SJSA1 (cell line): ENCODE measurements at regions not wholly inside any gene's neighbourhood (a gene's known extent, or its start where the extent isn't known, plus 50 kb on each side); places are given as distances from the start of the nearest gene placed in this dataset.
"Not testable (repeated sequence)": the region's sequence is repeated elsewhere in the genome, so short reads cannot be mapped to it uniquely, and the experiment has no call there.

Source experiments
- DNase-seq, 2 experiments: peaks; one replicate each; pipeline ENCODE4 v3.0.0-alpha.2; 2015 to 2020; ENCODE audit warnings: low spot score in 2 of 2, low read depth in 1 of 2
- H3K27ac ChIP-seq: fragments of 250-450 bp; sonication (Bioruptor Pico); 2 replicates; pipeline ENCODE4 v1.5.1; 2020; ENCODE audit warnings: mild to moderate bottlenecking, moderate library complexity
- H3K27me3 ChIP-seq: fragments of 250-450 bp; sonication (Bioruptor Pico); replicated peaks from 2 replicates; pipeline ENCODE4 v1.5.1; 2020; ENCODE audit warnings: mild to moderate bottlenecking, moderate library complexity
- H3K36me3 ChIP-seq: fragments of 250-450 bp; sonication (Bioruptor Pico); 2 replicates; pipeline ENCODE4 v1.5.1; 2020; ENCODE audit warnings: mild to moderate bottlenecking
- H3K4me1 ChIP-seq: fragments of 250-450 bp; sonication (Bioruptor Pico); replicated peaks from 2 replicates; pipeline ENCODE4 v1.6.1; 2021; ENCODE audit warnings: mild to moderate bottlenecking
- H3K4me3 ChIP-seq: fragments of 250-450 bp; sonication (Bioruptor Pico); 2 replicates; pipeline ENCODE4 v1.5.1; 2020; ENCODE audit warnings: mild to moderate bottlenecking
- H3K9me3 ChIP-seq: fragments of 250-450 bp; sonication (Bioruptor Pico); replicated peaks from 2 replicates; pipeline ENCODE4 v1.5.1; 2020; ENCODE audit warnings: mild to moderate bottlenecking

DNA sequence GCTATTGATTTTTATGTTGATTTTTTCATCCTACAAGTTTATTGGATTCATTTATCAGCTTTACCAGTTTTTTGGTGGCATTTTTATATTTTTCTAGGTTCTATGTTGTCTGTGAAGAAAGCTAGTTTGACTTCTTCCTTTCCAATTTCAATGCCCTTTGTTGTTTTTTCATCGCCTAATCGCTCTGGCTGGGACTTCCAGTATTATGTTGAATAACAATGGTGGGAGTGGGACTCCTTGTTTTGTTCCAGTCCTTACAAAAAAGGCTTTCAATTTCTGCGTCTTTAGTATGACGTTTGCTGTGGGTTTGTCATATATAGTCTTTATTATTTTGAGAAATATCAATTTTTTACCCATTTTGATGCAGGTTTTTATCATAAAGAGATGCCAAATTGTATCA, 175.6 kb upstream of the CCNH start:
- H3K36me3 ChIP-seq, result no peaks in the 10 kb centered on the region
- H3K27ac ChIP-seq, result no peak overlapping the region
- no peaks in the 10 kb centered on the region for H3K9me3 ChIP-seq
- no peaks in the 10 kb centered on the region for H3K27me3 ChIP-seq
- no peak overlapping the region for H3K4me3 ChIP-seq
- no peaks in the 10 kb centered on the region for H3K4me1 ChIP-seq
- DNase-seq, result no peak

DNA sequence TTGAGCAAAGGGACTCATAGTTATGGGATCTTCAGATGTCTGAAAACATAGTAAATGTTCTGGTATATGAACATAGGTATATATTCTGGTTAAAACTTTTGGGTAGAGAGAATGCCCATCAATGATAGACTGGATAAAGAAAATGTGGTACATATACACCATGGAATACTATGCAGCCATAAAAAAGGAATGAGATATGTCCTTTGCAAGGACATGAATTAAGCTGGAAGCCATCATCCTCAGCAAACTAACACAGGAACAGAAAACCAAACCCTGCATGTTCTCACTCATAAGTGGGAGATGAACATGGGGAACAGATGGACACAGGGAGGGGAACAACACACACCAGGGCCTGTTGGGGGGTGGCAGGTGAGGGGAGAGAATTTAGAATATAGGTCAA, 171.0 kb upstream of the CCNH start:
- H3K36me3 ChIP-seq, H3K27me3 ChIP-seq, DNase-seq, H3K4me1 ChIP-seq, H3K9me3 ChIP-seq, H3K27ac ChIP-seq, H3K4me3 ChIP-seq: not testable (repeated sequence)

DNA sequence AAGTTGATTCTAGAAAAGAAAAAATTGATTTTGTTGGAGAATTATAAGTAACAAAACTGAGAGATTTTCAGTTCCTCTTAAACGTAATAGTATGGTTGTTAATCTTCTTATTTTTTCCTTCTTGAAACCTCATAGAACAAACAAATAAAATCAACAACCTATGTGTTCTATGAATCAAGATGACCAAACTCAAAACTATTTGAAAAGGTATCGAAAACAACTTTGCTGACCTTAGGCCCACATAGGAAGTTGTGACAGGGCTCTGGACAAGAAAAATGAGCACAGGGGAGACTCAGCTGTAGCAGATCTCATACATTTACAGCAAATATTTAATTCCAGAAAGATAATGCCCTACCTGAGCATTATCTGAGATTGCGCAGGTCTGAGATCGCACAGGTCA, 169.4 kb upstream of the CCNH start:
- Histone ChIP-seq H3K4me1 (no peaks in the 10 kb centered on the region), H3K36me3 (no peaks in the 10 kb centered on the region), H3K4me3 (no peak overlapping the region), H3K27ac (no peak overlapping the region), H3K27me3 (no peaks in the 10 kb centered on the region), H3K9me3 (no peaks in the 10 kb centered on the region)
- DNase-seq, result no peak

DNA sequence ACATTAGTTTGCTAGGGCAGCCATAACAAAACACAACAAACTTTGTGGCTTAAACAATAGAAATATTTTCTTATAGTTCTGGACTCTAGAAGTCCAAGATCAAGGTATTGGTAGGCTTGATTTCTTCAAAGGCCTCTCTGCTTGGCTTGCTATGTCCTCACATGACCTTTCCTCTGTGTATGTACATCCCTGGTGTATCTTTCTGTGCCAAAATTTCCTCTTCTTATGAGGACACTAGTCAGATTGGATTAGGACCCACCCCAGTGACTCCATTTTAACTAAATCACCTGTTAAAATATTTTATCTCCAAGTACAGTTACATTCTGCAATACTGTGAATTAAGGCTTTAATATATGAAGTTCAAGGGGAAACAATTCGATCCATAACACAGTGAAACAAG, 168.9 kb upstream of the CCNH start:
- no peak overlapping the region for H3K27ac ChIP-seq
- H3K9me3 ChIP-seq, result no peaks in the 10 kb centered on the region
- H3K4me3 ChIP-seq, result no peak overlapping the region
- no peak for DNase-seq
- H3K27me3 ChIP-seq, result no peaks in the 10 kb centered on the region
- no peaks in the 10 kb centered on the region for H3K4me1 ChIP-seq
- H3K36me3 ChIP-seq, result no peaks in the 10 kb centered on the region

DNA sequence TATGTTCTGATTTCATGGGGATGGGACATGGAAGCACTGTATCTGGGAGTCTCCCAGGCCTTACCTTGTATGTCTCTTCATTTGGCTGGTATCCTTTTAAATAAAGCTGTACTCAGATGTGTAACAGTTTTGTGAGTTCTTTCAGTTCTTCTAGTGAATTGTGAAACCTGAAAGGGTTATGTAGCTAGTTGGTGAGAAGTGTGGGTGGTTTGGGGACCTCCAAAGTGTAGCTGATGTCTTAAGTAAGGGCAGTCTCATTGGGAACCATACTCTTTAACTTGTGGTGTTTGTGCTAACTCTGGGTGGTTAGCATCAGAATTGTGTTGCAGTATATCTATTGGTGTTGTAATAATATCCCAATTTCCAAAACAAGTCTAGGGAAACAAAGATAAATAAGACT, 166.9 kb upstream of the CCNH start:
- Histone ChIP-seq H3K9me3 (no peaks in the 10 kb centered on the region), H3K27ac (no peak overlapping the region), H3K36me3 (no peaks in the 10 kb centered on the region), H3K4me1 (no peaks in the 10 kb centered on the region), H3K27me3 (no peaks in the 10 kb centered on the region), H3K4me3 (no peak overlapping the region)
- no peak for DNase-seq

- Histone ChIP-seq H3K36me3 (no peaks in the 10 kb centered on the region), H3K27ac (no peak overlapping the region), H3K4me3 (no peak overlapping the region), H3K4me1 (no peaks in the 10 kb centered on the region), H3K27me3 (peaks cover 5% of the 10 kb centered on the region; the same call in 1 of the 2 replicates), H3K9me3 (no peaks in the 10 kb centered on the region)
- no peak for DNase-seq
Observed at GRCh38 chr5:87576867-87577266, 164.1 kb upstream of the CCNH start.

GRCh38 chr5:87576306-87576705, 163.6 kb upstream of the CCNH start:
- not testable (repeated sequence) for H3K27ac ChIP-seq, H3K9me3 ChIP-seq, H3K36me3 ChIP-seq, H3K4me3 ChIP-seq, H3K27me3 ChIP-seq, H3K4me1 ChIP-seq, DNase-seq

- DNase-seq, result no peak
- Histone ChIP-seq H3K4me1 (no peaks in the 10 kb centered on the region), H3K9me3 (no peaks in the 10 kb centered on the region), H3K27me3 (peaks cover 5% of the 10 kb centered on the region; the same call in 1 of the 2 replicates), H3K27ac (no peak overlapping the region), H3K4me3 (no peak overlapping the region), H3K36me3 (no peaks in the 10 kb centered on the region)
Observed at GRCh38 chr5:87574106-87574505, 161.4 kb upstream of the CCNH start.

DNA sequence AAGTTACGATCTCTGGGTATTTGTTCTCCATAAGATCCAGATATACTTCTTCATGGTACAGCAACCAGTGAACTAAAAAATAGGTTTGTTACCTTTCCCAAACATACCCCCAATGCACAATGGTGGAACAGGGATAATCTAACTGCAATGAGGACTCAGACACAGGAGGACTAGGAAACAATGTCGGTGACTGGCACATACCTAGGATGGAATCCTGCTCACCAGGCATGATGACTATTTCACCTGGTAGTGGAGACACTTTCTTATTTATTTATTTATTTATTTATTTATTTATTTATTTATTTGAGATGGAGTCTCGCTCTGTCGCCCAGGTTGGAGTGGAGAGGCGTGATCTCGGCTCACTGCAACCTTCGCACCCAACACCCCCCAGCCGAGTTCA, 159.9 kb upstream of the CCNH start:
- no peak overlapping the region for H3K27ac ChIP-seq
- no peaks in the 10 kb centered on the region for H3K4me1 ChIP-seq
- H3K27me3 ChIP-seq, result peaks cover 5% of the 10 kb centered on the region; the same call in 1 of the 2 replicates
- H3K9me3 ChIP-seq, result no peaks in the 10 kb centered on the region
- no peak for DNase-seq
- no peaks in the 10 kb centered on the region for H3K36me3 ChIP-seq
- no peak overlapping the region for H3K4me3 ChIP-seq

GRCh38 chr5:87572090-87572489, 159.4 kb upstream of the CCNH start:
- Histone ChIP-seq H3K4me1 (no peaks in the 10 kb centered on the region), H3K27me3 (peaks cover 5% of the 10 kb centered on the region; the same call in 1 of the 2 replicates), H3K4me3 (no peak overlapping the region), H3K36me3 (no peaks in the 10 kb centered on the region), H3K9me3 (no peaks in the 10 kb centered on the region), H3K27ac (no peak overlapping the region)
- DNase-seq, result no peak

GRCh38 chr5:87570366-87570765, 157.6 kb upstream of the CCNH start:
- DNase-seq, result no peak
- no peaks in the 10 kb centered on the region for H3K9me3 ChIP-seq
- no peaks in the 10 kb centered on the region for H3K4me1 ChIP-seq

DNA sequence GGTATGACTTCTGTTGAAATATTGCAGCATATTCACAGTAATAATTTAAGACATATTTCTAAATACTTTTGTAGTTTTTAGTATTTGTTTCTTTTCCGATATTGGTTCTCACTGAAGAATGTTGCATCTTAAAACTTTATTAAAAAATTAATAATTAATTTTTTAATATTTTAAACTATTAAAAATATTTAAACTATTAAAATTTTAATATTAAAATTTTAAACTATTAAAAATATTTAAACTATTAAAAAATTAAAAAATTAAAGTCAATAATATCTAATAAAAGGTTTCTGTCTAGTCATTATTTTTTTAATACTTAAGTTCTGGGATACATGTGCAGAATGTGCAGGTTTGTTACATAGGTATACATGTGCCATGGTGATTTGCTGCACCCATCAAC, 149.3 kb upstream of the CCNH start:
- no peak for DNase-seq
- no peaks in the 10 kb centered on the region; the same call in 1 of the 2 replicates for H3K27me3 ChIP-seq
- no peak overlapping the region for H3K27ac ChIP-seq
- H3K9me3 ChIP-seq, result no peaks in the 10 kb centered on the region
- no peaks in the 10 kb centered on the region for H3K36me3 ChIP-seq
- H3K4me3 ChIP-seq, result no peak overlapping the region
- H3K4me1 ChIP-seq, result no peaks in the 10 kb centered on the region

More at GRCh38 chr5:87570366-87570765, 157.6 kb upstream of the CCNH start:
- H3K27ac ChIP-seq, result no peak overlapping the region
- no peak overlapping the region for H3K4me3 ChIP-seq
- H3K27me3 ChIP-seq, result peaks cover 5% of the 10 kb centered on the region; the same call in 1 of the 2 replicates
- no peaks in the 10 kb centered on the region for H3K36me3 ChIP-seq

DNA sequence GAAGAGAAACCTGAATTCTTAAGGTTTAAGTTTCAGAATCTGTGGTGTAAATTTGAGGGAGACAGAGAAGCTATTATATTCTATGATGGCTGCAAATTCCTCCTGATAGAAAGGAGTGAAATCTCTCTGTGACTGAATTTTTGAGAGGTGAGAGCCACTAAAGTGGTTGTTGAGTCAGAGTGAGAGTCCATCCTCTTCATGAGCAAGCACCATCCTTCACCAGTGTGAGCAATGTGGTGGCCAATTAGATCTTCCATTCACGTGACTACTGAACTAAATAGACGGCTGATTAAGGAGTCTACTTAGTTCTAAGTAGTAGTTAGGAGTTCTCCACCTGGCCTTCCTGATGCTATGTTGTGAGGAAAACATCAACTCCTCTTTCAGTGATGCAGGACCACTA, 147.8 kb upstream of the CCNH start:
- no peaks in the 10 kb centered on the region for H3K4me1 ChIP-seq
- DNase-seq, result no peak

DNA sequence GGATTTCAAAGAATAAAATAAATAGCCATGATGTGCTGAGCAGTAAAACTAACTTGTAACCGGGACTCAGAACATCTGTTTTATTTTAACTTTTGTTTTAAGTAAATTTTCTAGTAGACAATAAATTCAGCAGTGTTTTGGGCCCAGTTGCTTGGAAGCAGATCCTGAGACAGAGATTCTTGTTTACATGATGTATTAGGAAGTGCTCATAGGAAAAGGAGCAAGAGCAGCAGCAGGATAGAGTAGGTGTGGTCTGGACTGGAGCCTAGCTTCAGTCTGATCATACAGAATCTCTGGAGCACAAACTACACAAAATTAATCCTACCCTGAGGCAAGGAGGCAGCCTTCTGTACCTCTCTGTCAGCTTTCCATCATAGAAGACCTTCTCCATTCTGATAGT, 139.2 kb upstream of the CCNH start:
- no peaks in the 10 kb centered on the region for H3K36me3 ChIP-seq
- no peak overlapping the region for H3K4me3 ChIP-seq
- H3K27ac ChIP-seq, result no peak overlapping the region
- no peaks in the 10 kb centered on the region for H3K4me1 ChIP-seq
- DNase-seq, result no peak
- H3K27me3 ChIP-seq, result no peaks in the 10 kb centered on the region
- no peaks in the 10 kb centered on the region for H3K9me3 ChIP-seq

More for the DNA sequence above, 147.8 kb upstream of the CCNH start:
- Histone ChIP-seq H3K27me3 (no peaks in the 10 kb centered on the region), H3K27ac (no peak overlapping the region), H3K4me3 (no peak overlapping the region), H3K36me3 (no peaks in the 10 kb centered on the region), H3K9me3 (no peaks in the 10 kb centered on the region)

DNA sequence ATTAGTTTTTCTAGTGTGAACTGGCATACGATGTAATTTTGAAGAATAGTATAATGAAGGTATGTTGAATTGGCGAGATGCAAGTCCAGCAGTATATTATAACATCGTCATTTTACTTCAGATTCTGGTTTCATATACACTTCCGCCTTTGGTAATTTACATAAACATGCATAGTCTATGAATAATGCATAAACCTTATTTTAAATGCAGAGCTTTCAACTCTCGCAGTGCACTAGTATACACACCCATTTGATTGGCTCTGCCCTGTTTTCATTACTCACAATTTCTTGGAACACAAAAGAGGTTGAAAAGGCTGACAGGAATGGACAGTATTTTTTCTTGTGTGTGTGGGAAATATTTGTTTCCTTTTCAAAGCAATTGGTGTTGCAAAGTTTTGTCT, 128.9 kb upstream of the CCNH start:
- Histone ChIP-seq H3K9me3 (no peaks in the 10 kb centered on the region), H3K4me3 (no peak overlapping the region), H3K27me3 (no peaks in the 10 kb centered on the region), H3K27ac (no peak overlapping the region), H3K36me3 (no peaks in the 10 kb centered on the region), H3K4me1 (no peaks in the 10 kb centered on the region)
- DNase-seq, result no peak
